ENCODE measurements at regions not wholly inside any gene's neighbourhood (a gene's known extent, or its start where the extent isn't known, plus 50 kb on each side); places are given as distances from the start of the nearest gene placed in this dataset.

- TF ChIP-seq CTCF (IDR thresholded peaks at IDR 0.05) = no peak
- no peak for TF ChIP-seq HOXA7 (CRISPR knock-in tag; IDR thresholded peaks at IDR 0.05)
- TF ChIP-seq REST (IDR thresholded peaks at IDR 0.05) = no peak
These were observed 1365.5 kb downstream of the FAM181B start for GRCh38 chr11:81368192-81368591.
